ENCODE measurements at regions not wholly inside any gene's neighbourhood (a gene's known extent, or its start where the extent isn't known, plus 50 kb on each side); places are given as distances from the start of the nearest gene placed in this dataset.
A peak's percentile ranks its signal among the peaks of the same experiment; 100 is the strongest.

- FAIRE-seq = no peak
Measured at GRCh38 chr11:121886996-121887395, 229.0 kb downstream of the BLID start.

GRCh38 chr11:121886005-121886734, 229.8 kb downstream of the BLID start:
- Histone ChIP-seq H3K4me3 (ENCODE audit: insufficient read depth, low read depth, low read length) (no peak overlapping the region), H3K9me3 (ENCODE audit: insufficient read depth, low read depth, low read length) (no peaks in the 10 kb centered on the region), H2AFZ (ENCODE audit: low read depth, low read length) (no peak overlapping the region), H3K4me1 (ENCODE audit: insufficient read depth, low read length) (peaks cover 16% of the 10 kb centered on the region), H4K20me1 (ENCODE audit: insufficient read depth, low read length) (no peaks in the 10 kb centered on the region), H3K27ac (ENCODE audit: low read depth, low read length) (no peak overlapping the region), H3K4me2 (ENCODE audit: low read length) (no peak overlapping the region), H3K27me3 (ENCODE audit: insufficient read depth, low read length) (no peaks in the 10 kb centered on the region), H3K79me2 (ENCODE audit: insufficient read depth, low read length) (no peaks in the 10 kb centered on the region), H3K36me3 (ENCODE audit: insufficient read depth, low read length) (no peaks in the 10 kb centered on the region), H3K9ac (ENCODE audit: low read length) (no peak overlapping the region)
- Mint-ChIP-seq H3K27me3 (ENCODE audit: low read depth, unreplicated experiment) (no peaks in the 10 kb centered on the region), H3K4me3 (ENCODE audit: unreplicated experiment) (no peak overlapping the region), H3K27ac (ENCODE audit: unreplicated experiment) (no peak overlapping the region), H3K4me1 (ENCODE audit: low read depth, unreplicated experiment) (peaks cover 15% of the 10 kb centered on the region), H3K9me3 (ENCODE audit: unreplicated experiment) (peaks cover 3% of the 10 kb centered on the region), H3K36me3 (ENCODE audit: low read depth, unreplicated experiment) (no peaks in the 10 kb centered on the region)
- TF ChIP-seq CTCF (IDR thresholded peaks at IDR 0.05; ENCODE audit: insufficient read depth, low read depth, low read length) (no peak), EZH2 (IDR thresholded peaks at IDR 0.05; ENCODE audit: insufficient read depth, low read length) (no peak)
- FAIRE-seq (no peak), DNase-seq (ENCODE audit: low read depth) (no peak)

More at GRCh38 chr11:121886996-121887395, 229.0 kb downstream of the BLID start:
- Histone ChIP-seq H2AFZ (ENCODE audit: low read depth, low read length) (no peak overlapping the region), H3K79me2 (ENCODE audit: insufficient read depth, low read length) (no peaks in the 10 kb centered on the region), H3K36me3 (ENCODE audit: insufficient read depth, low read length) (no peaks in the 10 kb centered on the region), H3K27ac (ENCODE audit: low read depth, low read length) (no peak overlapping the region), H3K9ac (ENCODE audit: low read length) (no peak overlapping the region), H3K27me3 (ENCODE audit: insufficient read depth, low read length) (no peaks in the 10 kb centered on the region), H3K4me1 (ENCODE audit: insufficient read depth, low read length) (peaks cover 23% of the 10 kb centered on the region), H3K4me3 (ENCODE audit: insufficient read depth, low read depth, low read length) (no peak overlapping the region), H3K9me3 (ENCODE audit: insufficient read depth, low read depth, low read length) (no peaks in the 10 kb centered on the region), H3K4me2 (ENCODE audit: low read length) (no peak overlapping the region), H4K20me1 (ENCODE audit: insufficient read depth, low read length) (no peaks in the 10 kb centered on the region)
- no peaks in the 10 kb centered on the region for H3K27me3 Mint-ChIP-seq (ENCODE audit: low read depth, unreplicated experiment)
- H3K27ac Mint-ChIP-seq (ENCODE audit: unreplicated experiment) = no peak overlapping the region
- no peak for DNase-seq (ENCODE audit: low read depth)
- peaks cover 3% of the 10 kb centered on the region for H3K9me3 Mint-ChIP-seq (ENCODE audit: unreplicated experiment)
- H3K4me1 Mint-ChIP-seq (ENCODE audit: low read depth, unreplicated experiment) = peaks cover 24% of the 10 kb centered on the region
- no peak for TF ChIP-seq CTCF (IDR thresholded peaks at IDR 0.05; ENCODE audit: insufficient read depth, low read depth, low read length)
- TF ChIP-seq EZH2 (IDR thresholded peaks at IDR 0.05; ENCODE audit: insufficient read depth, low read length) = no peak
- no peaks in the 10 kb centered on the region for H3K36me3 Mint-ChIP-seq (ENCODE audit: low read depth, unreplicated experiment)
- no peak overlapping the region for H3K4me3 Mint-ChIP-seq (ENCODE audit: unreplicated experiment)

- no peak for TF ChIP-seq EZH2 (IDR thresholded peaks at IDR 0.05; ENCODE audit: insufficient read depth, low read length)
- no peak for TF ChIP-seq CTCF (IDR thresholded peaks at IDR 0.05; ENCODE audit: insufficient read depth, low read depth, low read length)
- H4K20me1 ChIP-seq (ENCODE audit: insufficient read depth, low read length) = no peaks in the 10 kb centered on the region
- DNase-seq (ENCODE audit: low read depth) = no peak
- Mint-ChIP-seq H3K4me1 (ENCODE audit: low read depth, unreplicated experiment) (peaks cover under 1% of the 10 kb centered on the region), H3K27me3 (ENCODE audit: low read depth, unreplicated experiment) (peaks cover under 1% of the 10 kb centered on the region), H3K4me3 (ENCODE audit: unreplicated experiment) (no peak overlapping the region), H3K27ac (ENCODE audit: unreplicated experiment) (no peak overlapping the region), H3K9me3 (ENCODE audit: unreplicated experiment) (peaks cover 3% of the 10 kb centered on the region), H3K36me3 (ENCODE audit: low read depth, unreplicated experiment) (no peaks in the 10 kb centered on the region)
- no peak overlapping the region for H3K9ac ChIP-seq (ENCODE audit: low read length)
- H3K36me3 ChIP-seq (ENCODE audit: insufficient read depth, low read length) = no peaks in the 10 kb centered on the region
- H3K4me2 ChIP-seq (ENCODE audit: low read length) = no peak overlapping the region
- no peaks in the 10 kb centered on the region for H3K27me3 ChIP-seq (ENCODE audit: insufficient read depth, low read length)
- H3K79me2 ChIP-seq (ENCODE audit: insufficient read depth, low read length) = no peaks in the 10 kb centered on the region
- no peak overlapping the region for H3K4me3 ChIP-seq (ENCODE audit: insufficient read depth, low read depth, low read length)
- H3K9me3 ChIP-seq (ENCODE audit: insufficient read depth, low read depth, low read length) = no peaks in the 10 kb centered on the region
- no peak overlapping the region for H2AFZ ChIP-seq (ENCODE audit: low read depth, low read length)
- peaks cover 2% of the 10 kb centered on the region for H3K4me1 ChIP-seq (ENCODE audit: insufficient read depth, low read length)
- peak; percentile 17 for FAIRE-seq
- no peak overlapping the region for H3K27ac ChIP-seq (ENCODE audit: low read depth, low read length)
Measured at GRCh38 chr11:121884626-121885025, 231.4 kb downstream of the BLID start.

All from astrocyte (in vitro differentiated cells and primary cell).